ENCODE measurements at regions not wholly inside any gene's neighbourhood (a gene's known extent, or its start where the extent isn't known, plus 50 kb on each side); places are given as distances from the start of the nearest gene placed in this dataset.

DNA sequence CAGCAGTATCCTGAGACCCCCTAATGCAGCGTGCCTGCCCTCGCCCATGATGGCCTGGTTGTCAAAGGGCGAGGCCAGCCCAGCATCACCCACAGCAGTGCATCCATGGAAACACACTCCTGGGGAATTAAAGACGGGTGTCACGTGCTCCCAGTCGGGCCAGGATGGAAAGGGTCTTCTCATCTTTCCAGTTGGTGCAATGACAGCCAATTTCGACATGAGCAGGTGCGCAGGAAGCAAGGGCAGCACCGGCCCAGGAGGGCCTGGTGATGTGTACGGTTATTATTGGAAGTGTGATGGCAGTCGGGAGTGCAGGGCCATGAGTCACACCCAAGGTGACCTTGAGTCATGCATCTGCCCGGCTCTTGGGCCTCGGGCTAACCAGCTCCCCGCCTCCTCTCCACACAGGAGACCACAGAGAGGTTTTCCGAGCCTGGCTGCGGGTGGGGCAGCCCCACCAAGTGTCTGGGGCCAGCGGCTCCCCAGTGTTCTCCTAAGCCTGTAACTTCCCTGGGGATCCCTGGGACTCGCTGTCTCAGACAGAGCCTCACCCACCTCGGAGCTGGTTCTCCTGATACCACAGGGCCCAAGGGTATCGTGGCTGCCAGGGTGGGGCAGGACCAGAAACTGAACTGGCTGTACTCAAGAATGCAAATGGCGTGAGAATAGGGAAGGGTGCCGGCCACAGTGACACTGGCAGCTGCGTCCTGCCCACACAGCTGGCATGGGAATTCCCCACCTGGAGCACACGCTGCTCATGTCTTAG lies 119.8 kb downstream of the SIK1 start:
- TF ChIP-seq EZH2phosphoT487 (IDR thresholded peaks at IDR 0.05; ENCODE audit: low read depth) (no peak), CTCF (IDR thresholded peaks at IDR 0.05; ENCODE audit: low read depth, low read length) (no peak)

DNA sequence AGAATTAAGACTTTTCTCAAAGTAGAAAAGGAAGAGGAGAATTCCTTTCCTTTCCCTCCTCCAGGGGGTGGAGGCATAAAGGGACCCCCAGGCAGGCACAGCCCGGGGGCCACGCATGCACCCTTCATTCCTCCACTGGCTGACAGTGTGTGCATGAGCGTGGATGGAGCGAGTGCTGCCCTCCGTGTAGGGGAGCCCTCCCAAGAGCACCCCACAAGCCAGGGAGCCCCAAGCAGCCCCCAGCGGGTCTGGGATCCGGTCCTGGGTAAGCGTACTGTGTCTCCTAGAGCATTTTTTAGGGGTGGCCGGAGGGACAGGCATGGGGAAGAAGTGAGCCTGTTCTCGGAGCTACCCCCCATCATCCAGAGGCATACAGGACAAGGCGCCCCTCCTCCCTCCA lies 120.5 kb downstream of the SIK1 start:
- TF ChIP-seq CTCF (IDR thresholded peaks at IDR 0.05; ENCODE audit: low read depth, low read length) (no peak), EZH2phosphoT487 (IDR thresholded peaks at IDR 0.05; ENCODE audit: low read depth) (no peak)
- H4K20me1 ChIP-seq (ENCODE audit: insufficient read depth, low read length): no peaks in the 10 kb centered on the region
- H3K4me1 ChIP-seq (ENCODE audit: low read length): peaks cover 61% of the 10 kb centered on the region
- peaks cover 3% of the 10 kb centered on the region for H3K36me3 ChIP-seq (replicated peaks; ENCODE audit: low read depth, low read length)
- H3K4me3 ChIP-seq (ENCODE audit: low read length): peak overlapping the region; percentile 64
- H3K9ac ChIP-seq (ENCODE audit: low read length): peak overlapping the region; percentile 59; the same call in 1 of the 2 replicates
- H2AFZ ChIP-seq (ENCODE audit: low read depth, low read length): no peak overlapping the region
- H3K27me3 ChIP-seq (ENCODE audit: low read depth, low read length): no peaks in the 10 kb centered on the region
- H3K9me3 ChIP-seq (ENCODE audit: insufficient read depth, low read length): no peaks in the 10 kb centered on the region
- peak overlapping the region; percentile 73 for H3K4me2 ChIP-seq (ENCODE audit: low read length)
- no peaks in the 10 kb centered on the region for H3K79me2 ChIP-seq (ENCODE audit: low read length)
- peak overlapping the region; percentile 83 for H3K27ac ChIP-seq (ENCODE audit: low read length)

More for the DNA sequence above, 119.8 kb downstream of the SIK1 start:
- Histone ChIP-seq H3K36me3 (replicated peaks; ENCODE audit: low read depth, low read length) (peaks cover 3% of the 10 kb centered on the region), H3K4me1 (ENCODE audit: low read length) (peaks cover 68% of the 10 kb centered on the region), H3K79me2 (ENCODE audit: low read length) (no peaks in the 10 kb centered on the region), H3K9ac (ENCODE audit: low read length) (peak overlapping the region; percentile 59), H3K9me3 (ENCODE audit: insufficient read depth, low read length) (no peaks in the 10 kb centered on the region), H2AFZ (ENCODE audit: low read depth, low read length) (no peak overlapping the region), H4K20me1 (ENCODE audit: insufficient read depth, low read length) (no peaks in the 10 kb centered on the region), H3K4me3 (ENCODE audit: low read length) (peak overlapping the region; percentile 64), H3K4me2 (ENCODE audit: low read length) (peak overlapping the region; percentile 73), H3K27me3 (ENCODE audit: low read depth, low read length) (no peaks in the 10 kb centered on the region), H3K27ac (ENCODE audit: low read length) (peak overlapping the region; percentile 83)

GRCh38 chr21:43305811-43306311 lies 121.1 kb downstream of the SIK1 start:
- H3K79me2 ChIP-seq (ENCODE audit: low read length): no peaks in the 10 kb centered on the region

More at GRCh38 chr21:43305811-43306311, 121.1 kb downstream of the SIK1 start:
- Histone ChIP-seq H3K9me3 (ENCODE audit: insufficient read depth, low read length) (no peaks in the 10 kb centered on the region), H2AFZ (ENCODE audit: low read depth, low read length) (no peak overlapping the region), H3K36me3 (replicated peaks; ENCODE audit: low read depth, low read length) (peaks cover 3% of the 10 kb centered on the region), H3K4me2 (ENCODE audit: low read length) (peak overlapping the region; percentile 73; the same call in 1 of the 2 replicates), H3K4me1 (ENCODE audit: low read length) (peaks cover 57% of the 10 kb centered on the region), H3K27ac (ENCODE audit: low read length) (peak overlapping the region; percentile 83; the same call in 1 of the 2 replicates), H3K27me3 (ENCODE audit: low read depth, low read length) (no peaks in the 10 kb centered on the region), H3K4me3 (ENCODE audit: low read length) (no peak overlapping the region), H4K20me1 (ENCODE audit: insufficient read depth, low read length) (no peaks in the 10 kb centered on the region), H3K9ac (ENCODE audit: low read length) (peak overlapping the region; percentile 59; the same call in 1 of the 2 replicates)
- TF ChIP-seq EZH2phosphoT487 (IDR thresholded peaks at IDR 0.05; ENCODE audit: low read depth) (no peak), CTCF (IDR thresholded peaks at IDR 0.05; ENCODE audit: low read depth, low read length) (no peak)
